ENCODE measurements at regions not wholly inside any gene's neighbourhood (a gene's known extent, or its start where the extent isn't known, plus 50 kb on each side); places are given as distances from the start of the nearest gene placed in this dataset.

- no TSS peak for BruUV-seq (replicated peaks)
- POLR2A ChIA-PET (ENCODE audit: unreplicated experiment): no interaction called here
- ATAC-seq (no peak), DNase-seq (peak; percentile 21)
- Histone ChIP-seq H3K9me2 (replicated peaks; ENCODE audit: low read length) (no peaks in the 10 kb centered on the region), H3K27ac (ENCODE audit: low read length) (no peak overlapping the region), H3K79me2 (ENCODE audit: low read length) (no peaks in the 10 kb centered on the region), H3K9ac (ENCODE audit: low read length) (no peak overlapping the region), H2AFZ (ENCODE audit: low read length) (no peak overlapping the region), H3K9me3 (ENCODE audit: low read length) (no peaks in the 10 kb centered on the region), H3K27me3 (ENCODE audit: low read length) (0 out of 2 replicates have a peak, but pooled peaks cover under 1% of the 10 kb centered on the region), H3K36me3 (ENCODE audit: low read depth, low read length) (no peaks in the 10 kb centered on the region), H3K4me2 (ENCODE audit: low read length) (peak overlapping the region; percentile 2), H3K4me1 (ENCODE audit: insufficient read depth, low read length) (peaks cover 14% of the 10 kb centered on the region), H3F3A (ENCODE audit: low read length, unreplicated experiment) (no peaks in the 10 kb centered on the region), H4K20me1 (ENCODE audit: low read length) (no peaks in the 10 kb centered on the region), H3K4me3 (ENCODE audit: low read length) (no peak overlapping the region)
- CTCF ChIA-PET: no interaction called here
- intact Hi-C loops (cut with micrococcal nuclease): no loop called here
- TF ChIP-seq EZH2phosphoT487 (IDR thresholded peaks at IDR 0.05; ENCODE audit: borderline replicate concordance, low read length): no peak
- TF ChIP-seq EZH2 (IDR thresholded peaks at IDR 0.05; ENCODE audit: low read length, unreplicated experiment): no peak
- TF ChIP-seq, protein P1, sequence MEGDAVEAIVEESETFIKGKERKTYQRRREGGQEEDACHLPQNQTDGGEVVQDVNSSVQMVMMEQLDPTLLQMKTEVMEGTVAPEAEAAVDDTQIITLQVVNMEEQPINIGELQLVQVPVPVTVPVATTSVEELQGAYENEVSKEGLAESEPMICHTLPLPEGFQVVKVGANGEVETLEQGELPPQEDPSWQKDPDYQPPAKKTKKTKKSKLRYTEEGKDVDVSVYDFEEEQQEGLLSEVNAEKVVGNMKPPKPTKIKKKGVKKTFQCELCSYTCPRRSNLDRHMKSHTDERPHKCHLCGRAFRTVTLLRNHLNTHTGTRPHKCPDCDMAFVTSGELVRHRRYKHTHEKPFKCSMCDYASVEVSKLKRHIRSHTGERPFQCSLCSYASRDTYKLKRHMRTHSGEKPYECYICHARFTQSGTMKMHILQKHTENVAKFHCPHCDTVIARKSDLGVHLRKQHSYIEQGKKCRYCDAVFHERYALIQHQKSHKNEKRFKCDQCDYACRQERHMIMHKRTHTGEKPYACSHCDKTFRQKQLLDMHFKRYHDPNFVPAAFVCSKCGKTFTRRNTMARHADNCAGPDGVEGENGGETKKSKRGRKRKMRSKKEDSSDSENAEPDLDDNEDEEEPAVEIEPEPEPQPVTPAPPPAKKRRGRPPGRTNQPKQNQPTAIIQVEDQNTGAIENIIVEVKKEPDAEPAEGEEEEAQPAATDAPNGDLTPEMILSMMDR (conservative IDR thresholded peaks at IDR 0.05; ENCODE audit: low read depth, low read length): no peak
These were observed 323.1 kb downstream of the HHIPL2 start for GRCh38 chr1:222224636-222225315.

- no peak overlapping the region for H2AFZ ChIP-seq (ENCODE audit: low read length)
- H3K79me2 ChIP-seq (ENCODE audit: low read length): no peaks in the 10 kb centered on the region
- BruUV-seq (replicated peaks): no TSS peak
- no peaks in the 10 kb centered on the region; the same call in 1 of the 2 replicates for H3K27me3 ChIP-seq (ENCODE audit: low read length)
- H3F3A ChIP-seq (ENCODE audit: low read length, unreplicated experiment): no peaks in the 10 kb centered on the region
- ATAC-seq: 0 out of 2 replicates have a peak, but pooled peaks have one; percentile 15
- no peaks in the 10 kb centered on the region for H3K36me3 ChIP-seq (ENCODE audit: low read depth, low read length)
- H3K9me2 ChIP-seq (replicated peaks; ENCODE audit: low read length): no peaks in the 10 kb centered on the region
- ChIA-PET POLR2A (ENCODE audit: unreplicated experiment) (no interaction called here), CTCF (no interaction called here)
- no peak overlapping the region for H3K27ac ChIP-seq (ENCODE audit: low read length)
- H3K9me3 ChIP-seq (ENCODE audit: low read length): no peaks in the 10 kb centered on the region
- no peak overlapping the region for H3K4me3 ChIP-seq (ENCODE audit: low read length)
- H3K4me1 ChIP-seq (ENCODE audit: insufficient read depth, low read length): peaks cover 14% of the 10 kb centered on the region
- TF ChIP-seq EZH2phosphoT487 (IDR thresholded peaks at IDR 0.05; ENCODE audit: borderline replicate concordance, low read length) (no peak), EZH2 (IDR thresholded peaks at IDR 0.05; ENCODE audit: low read length, unreplicated experiment) (no peak)
- TF ChIP-seq, protein P1 (conservative IDR thresholded peaks at IDR 0.05; ENCODE audit: low read depth, low read length): no peak
- H4K20me1 ChIP-seq (ENCODE audit: low read length): no peaks in the 10 kb centered on the region
- peak; percentile 48 for DNase-seq
- H3K4me2 ChIP-seq (ENCODE audit: low read length): no peak overlapping the region
- intact Hi-C loops (cut with micrococcal nuclease): no loop called here
- no peak overlapping the region for H3K9ac ChIP-seq (ENCODE audit: low read length)
These were observed 323.7 kb downstream of the HHIPL2 start for GRCh38 chr1:222224156-222224555.

GRCh38 chr1:222223010-222223409 lies 324.9 kb downstream of the HHIPL2 start:
- H3K79me2 ChIP-seq (ENCODE audit: low read length): no peaks in the 10 kb centered on the region
- H3K4me1 ChIP-seq (ENCODE audit: insufficient read depth, low read length): peaks cover 14% of the 10 kb centered on the region
- no peaks in the 10 kb centered on the region for H3K36me3 ChIP-seq (ENCODE audit: low read depth, low read length)
- no peak overlapping the region for H3K27ac ChIP-seq (ENCODE audit: low read length)
- ATAC-seq: no peak
- DNase-seq: no peak
- no peaks in the 10 kb centered on the region for H4K20me1 ChIP-seq (ENCODE audit: low read length)
- ChIA-PET CTCF (no interaction called here), POLR2A (ENCODE audit: unreplicated experiment) (no interaction called here)
- no peaks in the 10 kb centered on the region; the same call in 1 of the 2 replicates for H3K27me3 ChIP-seq (ENCODE audit: low read length)
- no peaks in the 10 kb centered on the region for H3F3A ChIP-seq (ENCODE audit: low read length, unreplicated experiment)
- TF ChIP-seq EZH2 (IDR thresholded peaks at IDR 0.05; ENCODE audit: low read length, unreplicated experiment) (no peak), EZH2phosphoT487 (IDR thresholded peaks at IDR 0.05; ENCODE audit: borderline replicate concordance, low read length) (no peak)
- TF ChIP-seq, protein P1 (conservative IDR thresholded peaks at IDR 0.05; ENCODE audit: low read depth, low read length): no peak
- H2AFZ ChIP-seq (ENCODE audit: low read length): no peak overlapping the region
- no peak overlapping the region for H3K4me2 ChIP-seq (ENCODE audit: low read length)
- intact Hi-C loops (cut with micrococcal nuclease): no loop called here
- no peaks in the 10 kb centered on the region for H3K9me3 ChIP-seq (ENCODE audit: low read length)
- no peak overlapping the region for H3K4me3 ChIP-seq (ENCODE audit: low read length)
- H3K9me2 ChIP-seq (replicated peaks; ENCODE audit: low read length): no peaks in the 10 kb centered on the region
- no TSS peak for BruUV-seq (replicated peaks)
- H3K9ac ChIP-seq (ENCODE audit: low read length): no peak overlapping the region

Data from PC-3 (cell line).